ENCODE measurements at regions not wholly inside any gene's neighbourhood (a gene's known extent, or its start where the extent isn't known, plus 50 kb on each side); places are given as distances from the start of the nearest gene placed in this dataset.

- Histone ChIP-seq H3K4me1 (ENCODE audit: insufficient read depth, low read length) (no peaks in the 10 kb centered on the region), H3K9ac (ENCODE audit: insufficient read depth, low read depth, low read length) (no peak overlapping the region), H3K4me3 (replicated peaks in 1 of 3; ENCODE audit: insufficient read depth in 1 of 3, low read depth in 2 of 3, low read length in 3 of 3) (no peak overlapping the region), H3K36me3 (replicated peaks in 1 of 2; ENCODE audit: control insufficient read depth in 1 of 2, insufficient read depth in 2 of 2, low read length in 2 of 2) (no peaks in the 10 kb centered on the region), H4K20me1 (ENCODE audit: insufficient read depth, low read length) (no peaks in the 10 kb centered on the region), H3K4me2 (ENCODE audit: low read depth, low read length) (no peak overlapping the region), H3K27me3 (ENCODE audit: control insufficient read depth in 1 of 2, insufficient read depth in 2 of 2, low read length in 2 of 2) (no peaks in the 10 kb centered on the region), H3K27ac (ENCODE audit: extremely low read length, insufficient read depth, low read length) (no peak overlapping the region), H2AFZ (ENCODE audit: low read length) (no peak overlapping the region), H3K79me2 (ENCODE audit: insufficient read depth, low read length) (no peaks in the 10 kb centered on the region), H3K9me3 (ENCODE audit: low read length) (no peaks in the 10 kb centered on the region)
- DNase-seq (ENCODE audit: low spot score) (no peak), FAIRE-seq (no peak), ATAC-seq (no peak)
- intact Hi-C loops (cut with micrococcal nuclease; ENCODE audit: unreplicated experiment), result no loop called here
- CTCF ChIA-PET (ENCODE audit: low intra/inter-chr PET ratio, low total read pairs), result no interaction called here
- no TSS peak for BruUV-seq (replicated peaks)
- in situ Hi-C loops (cut with HindIII; ENCODE audit: extremely low pct_ligation_motif_present, low pct_unique_long_range_greater_than_20kb), result no loop called here
- POLR2A ChIA-PET, result no interaction called here
- TF ChIP-seq RNF2 (conservative IDR thresholded peaks at IDR 0.05; ENCODE audit: low read depth) (no peak), PAF1 (CRISPR knock-in tag; IDR thresholded peaks at IDR 0.05) (no peak), ZUFSP (CRISPR knock-in tag; IDR thresholded peaks at IDR 0.05; ENCODE audit: borderline replicate concordance) (no peak), NR2F2 (IDR thresholded peaks at IDR 0.05; ENCODE audit: borderline replicate concordance, low read depth) (no peak), ZNF12 (CRISPR knock-in tag; IDR thresholded peaks at IDR 0.05) (no peak), ZNF251 (CRISPR knock-in tag; IDR thresholded peaks at IDR 0.05) (no peak), TERF1 (CRISPR knock-in tag; IDR thresholded peaks at IDR 0.05) (no peak), ZNF816 (CRISPR knock-in tag; IDR thresholded peaks at IDR 0.05; ENCODE audit: borderline replicate concordance) (no peak), MBD4 (IDR thresholded peaks at IDR 0.05; ENCODE audit: borderline replicate concordance, low read length) (no peak), IRX3 (CRISPR knock-in tag; IDR thresholded peaks at IDR 0.05; ENCODE audit: borderline replicate concordance, low read depth) (no peak)
- TF ChIP-seq, protein P1, sequence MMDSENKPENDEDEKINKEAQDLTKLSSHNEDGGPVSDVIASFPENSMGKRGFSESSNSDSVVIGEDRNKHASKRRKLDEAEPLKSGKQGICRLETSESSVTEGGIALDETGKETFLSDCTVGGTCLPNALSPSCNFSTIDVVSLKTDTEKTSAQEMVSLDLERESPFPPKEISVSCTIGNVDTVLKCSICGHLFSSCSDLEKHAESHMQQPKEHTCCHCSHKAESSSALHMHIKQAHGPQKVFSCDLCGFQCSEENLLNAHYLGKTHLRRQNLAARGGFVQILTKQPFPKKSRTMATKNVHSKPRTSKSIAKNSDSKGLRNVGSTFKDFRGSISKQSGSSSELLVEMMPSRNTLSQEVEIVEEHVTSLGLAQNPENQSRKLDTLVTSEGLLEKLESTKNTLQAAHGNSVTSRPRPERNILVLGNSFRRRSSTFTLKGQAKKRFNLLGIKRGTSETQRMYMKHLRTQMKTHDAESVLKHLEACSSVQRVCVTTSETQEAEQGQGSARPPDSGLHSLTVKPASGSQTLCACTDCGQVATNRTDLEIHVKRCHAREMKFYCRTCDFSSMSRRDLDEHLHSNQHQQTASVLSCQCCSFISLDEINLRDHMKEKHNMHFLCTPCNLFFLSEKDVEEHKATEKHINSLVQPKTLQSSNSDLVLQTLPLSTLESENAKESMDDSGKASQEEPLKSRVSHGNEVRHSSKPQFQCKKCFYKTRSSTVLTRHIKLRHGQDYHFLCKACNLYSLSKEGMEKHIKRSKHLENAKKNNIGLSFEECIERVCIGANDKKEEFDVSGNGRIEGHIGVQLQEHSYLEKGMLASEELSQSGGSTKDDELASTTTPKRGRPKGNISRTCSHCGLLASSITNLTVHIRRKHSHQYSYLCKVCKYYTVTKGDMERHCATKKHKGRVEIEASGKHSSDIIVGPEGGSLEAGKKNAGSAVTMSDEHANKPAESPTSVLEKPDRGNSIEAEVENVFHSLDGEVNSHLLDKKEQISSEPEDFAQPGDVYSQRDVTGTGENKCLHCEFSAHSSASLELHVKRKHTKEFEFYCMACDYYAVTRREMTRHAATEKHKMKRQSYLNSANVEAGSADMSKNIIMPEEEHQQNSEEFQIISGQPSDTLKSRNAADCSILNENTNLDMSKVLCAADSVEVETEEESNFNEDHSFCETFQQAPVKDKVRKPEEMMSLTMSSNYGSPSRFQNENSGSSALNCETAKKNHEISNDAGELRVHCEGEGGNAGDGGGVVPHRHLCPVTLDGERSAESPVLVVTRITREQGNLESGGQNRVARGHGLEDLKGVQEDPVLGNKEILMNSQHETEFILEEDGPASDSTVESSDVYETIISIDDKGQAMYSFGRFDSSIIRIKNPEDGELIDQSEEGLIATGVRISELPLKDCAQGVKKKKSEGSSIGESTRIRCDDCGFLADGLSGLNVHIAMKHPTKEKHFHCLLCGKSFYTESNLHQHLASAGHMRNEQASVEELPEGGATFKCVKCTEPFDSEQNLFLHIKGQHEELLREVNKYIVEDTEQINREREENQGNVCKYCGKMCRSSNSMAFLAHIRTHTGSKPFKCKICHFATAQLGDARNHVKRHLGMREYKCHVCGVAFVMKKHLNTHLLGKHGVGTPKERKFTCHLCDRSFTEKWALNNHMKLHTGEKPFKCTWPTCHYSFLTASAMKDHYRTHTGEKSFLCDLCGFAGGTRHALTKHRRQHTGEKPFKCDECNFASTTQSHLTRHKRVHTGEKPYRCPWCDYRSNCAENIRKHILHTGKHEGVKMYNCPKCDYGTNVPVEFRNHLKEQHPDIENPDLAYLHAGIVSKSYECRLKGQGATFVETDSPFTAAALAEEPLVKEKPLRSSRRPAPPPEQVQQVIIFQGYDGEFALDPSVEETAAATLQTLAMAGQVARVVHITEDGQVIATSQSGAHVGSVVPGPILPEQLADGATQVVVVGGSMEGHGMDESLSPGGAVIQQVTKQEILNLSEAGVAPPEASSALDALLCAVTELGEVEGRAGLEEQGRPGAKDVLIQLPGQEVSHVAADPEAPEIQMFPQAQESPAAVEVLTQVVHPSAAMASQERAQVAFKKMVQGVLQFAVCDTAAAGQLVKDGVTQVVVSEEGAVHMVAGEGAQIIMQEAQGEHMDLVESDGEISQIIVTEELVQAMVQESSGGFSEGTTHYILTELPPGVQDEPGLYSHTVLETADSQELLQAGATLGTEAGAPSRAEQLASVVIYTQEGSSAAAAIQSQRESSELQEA (CRISPR knock-in tag; IDR thresholded peaks at IDR 0.05; ENCODE audit: not compliant biosample characterization), result no peak
These were observed 284.1 kb upstream of the AMOT start for GRCh38 chrX:113124693-113125092.
